ENCODE measurements at regions not wholly inside any gene's neighbourhood (a gene's known extent, or its start where the extent isn't known, plus 50 kb on each side); places are given as distances from the start of the nearest gene placed in this dataset.

- TF ChIP-seq CTCF (IDR thresholded peaks at IDR 0.05; ENCODE audit: low read depth, low read length) (no peak), EZH2phosphoT487 (IDR thresholded peaks at IDR 0.05; ENCODE audit: low read depth) (no peak)
These were observed 146.0 kb downstream of the ABCA8 start for GRCh38 chr17:68809148-68809547.

All from OCI-LY3 (cell line).